PC-3 (cell line): ENCODE measurements at regions not wholly inside any gene's neighbourhood (a gene's known extent, or its start where the extent isn't known, plus 50 kb on each side); places are given as distances from the start of the nearest gene placed in this dataset.

Experiments used
- ATAC-seq: fragments of 200-7000 bp; cut with Tn5 transposase; 2 replicates; pipeline ENCODE4 v1.9.1; 2020; ENCODE audit warnings: mild to moderate bottlenecking, moderate library complexity
- BruUV-seq: library from RNA; stranded (reverse); fragments of 400-500 nt; replicated peaks from 2 replicates; lab custom pipeline; 2021; lab: Mats Ljungman, UMichigan
- CTCF ChIA-PET: fragments of 300-600 bp; sonication (Branson Sonifier 250); formaldehyde crosslinking; loops from one replicate; lab custom pipeline; 2022; ENCODE audit warnings: antibody characterized with exemption; lab: Charles Lee
- POLR2A ChIA-PET: fragments of 300-600 bp; sonication (Branson Sonifier 250); formaldehyde crosslinking; loops from one replicate; lab custom pipeline; 2022; ENCODE audit warnings: antibody characterized with exemption; ENCODE audit not compliant: unreplicated experiment; lab: Charles Lee
- DNase-seq: peaks from one replicate; pipeline ENCODE4 v3.0.0-alpha.2; 2015
- H2AFZ ChIP-seq: fragments of 300-600 bp; sonication (generic); 2 replicates; pipeline ENCODE4 v1.6.0; 2016; ENCODE audit warnings: antibody characterized with exemption, low read length
- H3F3A ChIP-seq: fragments of 300-600 bp; sonication (generic); one replicate; pipeline ENCODE4 v1.6.0; 2017; ENCODE audit warnings: antibody characterized with exemption, low read length, control low read depth, mild to moderate bottlenecking; ENCODE audit not compliant: unreplicated experiment
- H3K27ac ChIP-seq: fragments of 300-600 bp; sonication (generic); 2 replicates; pipeline ENCODE4 v1.5.1; 2016; ENCODE audit warnings: mild to moderate bottlenecking, low read length
- H3K27me3 ChIP-seq: fragments of 300-600 bp; sonication (generic); 2 replicates; pipeline ENCODE4 v1.6.1; 2016; ENCODE audit warnings: low read length, mixed read lengths
- H3K36me3 ChIP-seq: fragments of 300-600 bp; sonication (generic); 2 replicates; pipeline ENCODE4 v1.6.1; 2016; ENCODE audit warnings: low read depth, mixed run types, low read length, mixed read lengths
- H3K4me1 ChIP-seq: fragments of 300-600 bp; sonication (generic); 2 replicates; pipeline ENCODE4 v1.5.1; 2016; ENCODE audit warnings: low read length; ENCODE audit not compliant: insufficient read depth
- H3K4me2 ChIP-seq: fragments of 300-600 bp; sonication (generic); 2 replicates; pipeline ENCODE4 v1.6.0; 2016; ENCODE audit warnings: low read length
- H3K4me3 ChIP-seq: fragments of 300-600 bp; sonication (generic); 2 replicates; pipeline ENCODE4 v1.5.1; 2016; ENCODE audit warnings: mild to moderate bottlenecking, low read length, mixed read lengths
- H3K79me2 ChIP-seq: fragments of 300-600 bp; sonication (generic); 2 replicates; pipeline ENCODE4 v1.6.1; 2017; ENCODE audit warnings: low read length, mixed read lengths
- H3K9ac ChIP-seq: fragments of 300-600 bp; sonication (generic); 2 replicates; pipeline ENCODE4 v1.6.0; 2016; ENCODE audit warnings: mild to moderate bottlenecking, low read length
- H3K9me2 ChIP-seq: fragments of 300-600 bp; sonication (generic); replicated peaks from 2 replicates; pipeline ENCODE4 v1.6.1; 2016; ENCODE audit warnings: mixed run types, low read length, mixed read lengths
- H3K9me3 ChIP-seq: fragments of 300-600 bp; sonication (generic); 2 replicates; pipeline ENCODE4 v1.6.1; 2016; ENCODE audit warnings: low read length, mixed read lengths
- H4K20me1 ChIP-seq: fragments of 300-600 bp; sonication (generic); 2 replicates; pipeline ENCODE4 v1.6.1; 2016; ENCODE audit warnings: low read length, mixed read lengths
- CTCF ChIP-seq: fragments of 300-600 bp; sonication (generic); conservative IDR thresholded peaks from 2 replicates; pipeline ENCODE4 v1.5.1; 2017; ENCODE audit warnings: antibody characterized with exemption, low read depth, mild to moderate bottlenecking, low read length
- EZH2 ChIP-seq: fragments of 300-600 bp; sonication (generic); IDR thresholded peaks from one replicate; pipeline ENCODE4 v1.6.1; 2017; ENCODE audit warnings: antibody characterized with exemption, mild to moderate bottlenecking, low read length; ENCODE audit not compliant: unreplicated experiment
- EZH2phosphoT487 ChIP-seq: fragments of 300-600 bp; sonication (generic); IDR thresholded peaks from 2 replicates; pipeline ENCODE4 v1.6.1; 2018; ENCODE audit warnings: mild to moderate bottlenecking, antibody characterized with exemption, low read length, borderline replicate concordance
- intact Hi-C: fragments of 100-400 bp; cut with micrococcal nuclease; formaldehyde crosslinking; loops from 2 replicates; pipeline ENCODE4 v1.9.0; 2023

GRCh38 chr10:120014031-120014430 lies 121.5 kb downstream of the SEC23IP start:
- no peaks in the 10 kb centered on the region for H3K27me3 ChIP-seq
- ATAC-seq, result no peak

GRCh38 chr10:120015064-120015463 lies 122.5 kb downstream of the SEC23IP start:
- intact Hi-C loops, result no loop called here
- Histone ChIP-seq H2AFZ (no peak overlapping the region), H3K4me3 (no peak overlapping the region), H4K20me1 (no peaks in the 10 kb centered on the region), H3K4me2 (no peak overlapping the region), H3K4me1 (peaks cover 15% of the 10 kb centered on the region), H3F3A (no peaks in the 10 kb centered on the region), H3K9me3 (no peaks in the 10 kb centered on the region), H3K9ac (no peak overlapping the region), H3K27me3 (no peaks in the 10 kb centered on the region), H3K27ac (no peak overlapping the region), H3K9me2 (no peaks in the 10 kb centered on the region), H3K79me2 (no peaks in the 10 kb centered on the region), H3K36me3 (no peaks in the 10 kb centered on the region)
- POLR2A ChIA-PET, result no interaction called here
- no peak for ATAC-seq
- TF ChIP-seq EZH2 (no peak), CTCF (no peak), EZH2phosphoT487 (no peak)
- no TSS peak for BruUV-seq
- DNase-seq, result no peak
- CTCF ChIA-PET, result no interaction called here

More at GRCh38 chr10:120014031-120014430, 121.5 kb downstream of the SEC23IP start:
- no peaks in the 10 kb centered on the region for H3K79me2 ChIP-seq
- peaks cover 15% of the 10 kb centered on the region for H3K4me1 ChIP-seq
- no TSS peak for BruUV-seq
- ChIA-PET CTCF (no interaction called here), POLR2A (no interaction called here)
- no peaks in the 10 kb centered on the region for H3K9me2 ChIP-seq
- no peak for DNase-seq
- H3K9ac ChIP-seq, result no peak overlapping the region
- no peaks in the 10 kb centered on the region for H3K9me3 ChIP-seq
- no peaks in the 10 kb centered on the region for H3K36me3 ChIP-seq
- no peaks in the 10 kb centered on the region for H3F3A ChIP-seq
- H3K4me3 ChIP-seq, result no peak overlapping the region
- H3K27ac ChIP-seq, result no peak overlapping the region
- TF ChIP-seq EZH2phosphoT487 (no peak), EZH2 (no peak), CTCF (no peak)
- no peak overlapping the region for H2AFZ ChIP-seq
- H3K4me2 ChIP-seq, result no peak overlapping the region
- H4K20me1 ChIP-seq, result no peaks in the 10 kb centered on the region
- intact Hi-C loops, result no loop called here

GRCh38 chr10:120016906-120017305 lies 124.4 kb downstream of the SEC23IP start:
- no peak overlapping the region for H3K4me3 ChIP-seq
- TF ChIP-seq EZH2phosphoT487, result no peak
- TF ChIP-seq CTCF, result no peak
- TF ChIP-seq EZH2, result no peak
- POLR2A ChIA-PET, result no interaction called here
- no peak for DNase-seq
- no peak for ATAC-seq
- H4K20me1 ChIP-seq, result no peaks in the 10 kb centered on the region
- H2AFZ ChIP-seq, result no peak overlapping the region
- H3K27ac ChIP-seq, result no peak overlapping the region
- no peaks in the 10 kb centered on the region for H3K36me3 ChIP-seq
- H3K9me2 ChIP-seq, result no peaks in the 10 kb centered on the region
- H3F3A ChIP-seq, result no peaks in the 10 kb centered on the region
- no peaks in the 10 kb centered on the region for H3K9me3 ChIP-seq
- no peak overlapping the region for H3K9ac ChIP-seq
- intact Hi-C loops, result no loop called here
- BruUV-seq, result no TSS peak
- CTCF ChIA-PET, result no interaction called here
- peaks cover 13% of the 10 kb centered on the region for H3K4me1 ChIP-seq
- no peaks in the 10 kb centered on the region for H3K27me3 ChIP-seq
- no peak overlapping the region for H3K4me2 ChIP-seq
- no peaks in the 10 kb centered on the region for H3K79me2 ChIP-seq
